HepG2 (cell line): ENCODE measurements at regions not wholly inside any gene's neighbourhood (a gene's known extent, or its start where the extent isn't known, plus 50 kb on each side); places are given as distances from the start of the nearest gene placed in this dataset.
A peak's percentile ranks its signal among the peaks of the same experiment; 100 is the strongest.

Experiments
- ATAC-seq: fragments of 200-7000 bp; cut with Tn5 transposase; 3 replicates; pipeline ENCODE4 v1.9.1; 2020; ENCODE audit warnings: mild to moderate bottlenecking, moderate library complexity
- BruUV-seq: library from RNA; stranded (reverse); fragments of 400-500 nt; replicated peaks from 2 replicates; lab custom pipeline; 2021; lab: Mats Ljungman, UMichigan
- CTCF ChIA-PET: fragments of 300-600 bp; formaldehyde crosslinking; extraction: SDS; loops from one replicate; lab custom pipeline; 2021; ENCODE audit warnings: low total read pairs, inconsistent platforms, low intra/inter-chr PET ratio; lab: Yijun Ruan, JAX
- POLR2A ChIA-PET: fragments of 350-600 bp; sonication (Branson Sonifier 250); formaldehyde crosslinking; loops from one replicate; lab custom pipeline; 2020; ENCODE audit warnings: antibody characterized with exemption, inconsistent platforms; lab: Yijun Ruan, JAX
- DNase-seq: peaks from one replicate; pipeline ENCODE4 v3.0.0-alpha.2; 2015; ENCODE audit warnings: low spot score
- FAIRE-seq: peaks from 3 replicates; lab custom pipeline; 2011; peaks lifted over from hg19 to GRCh38; lab: Jason Lieb, UNC
- H2AFZ ChIP-seq: one replicate; pipeline ENCODE4 v1.6.1; 2011; ENCODE audit warnings: low read length, inconsistent platforms
- H3K27ac ChIP-seq: fragments of 300-600 bp; 3 replicates; pipeline ENCODE4 v1.8.0; 2011; ENCODE audit warnings: mixed run types, mild to moderate bottlenecking, mixed read lengths, low read length, inconsistent platforms; ENCODE audit not compliant: insufficient read depth; ENCODE audit errors: extremely low read length
- H3K27me3 ChIP-seq, 2 experiments: fragments of 200-600 bp in 1 of 2; 2 replicates in 1 of 2; 3 replicates in 1 of 2; pipeline versions ENCODE4 v1.6.0 to v1.8.0; 2011; ENCODE audit warnings: low read length in 2 of 2, mild to moderate bottlenecking in 2 of 2, moderate library complexity in 2 of 2, inconsistent platforms in 1 of 2; ENCODE audit not compliant: insufficient read depth in 2 of 2, control insufficient read depth in 1 of 2
- H3K36me3 ChIP-seq, 2 experiments: fragments of 200-600 bp in 1 of 2; replicated peaks in 1 of 2; 2 replicates in 1 of 2; 3 replicates in 1 of 2; pipeline versions ENCODE4 v1.5.1 to v1.8.0; 2011; ENCODE audit warnings: low read length in 2 of 2, inconsistent platforms in 1 of 2; ENCODE audit not compliant: insufficient read depth in 2 of 2, control insufficient read depth in 1 of 2
- H3K4me1 ChIP-seq: 2 replicates; pipeline ENCODE4 v1.5.1; 2012; ENCODE audit warnings: low read length, inconsistent platforms; ENCODE audit not compliant: insufficient read depth
- H3K4me2 ChIP-seq: 2 replicates; pipeline ENCODE4 v1.6.0; 2011; ENCODE audit warnings: low read depth, low read length, inconsistent platforms
- H3K4me3 ChIP-seq, 3 experiments: fragments of 200-600 bp in 1 of 3; sonication (generic), shearing (Covaris generic) in 1 of 3; replicated peaks in 1 of 3; 2 replicates each; pipeline ENCODE4 v1.5.1; 2011 to 2016; ENCODE audit warnings: low read length in 3 of 3, inconsistent platforms in 2 of 3, low read depth in 2 of 3, mild to moderate bottlenecking in 2 of 3, control low read depth in 1 of 3, mixed read lengths in 1 of 3; ENCODE audit not compliant: insufficient read depth in 1 of 3
- H3K79me2 ChIP-seq: one replicate; pipeline ENCODE4 v1.6.1; 2011; ENCODE audit warnings: low read length, inconsistent platforms; ENCODE audit not compliant: insufficient read depth
- H3K9ac ChIP-seq: 2 replicates; pipeline ENCODE4 v1.6.0; 2011; ENCODE audit warnings: mild to moderate bottlenecking, low read depth, low read length, inconsistent platforms; ENCODE audit not compliant: insufficient read depth
- H3K9me3 ChIP-seq: 2 replicates; pipeline ENCODE4 v1.5.1; 2012; ENCODE audit warnings: mild to moderate bottlenecking, low read length
- H4K20me1 ChIP-seq: 2 replicates; pipeline ENCODE4 v1.6.0; 2011; ENCODE audit warnings: inconsistent platforms, mild to moderate bottlenecking, low read length, moderate library complexity; ENCODE audit not compliant: insufficient read depth
- ASH2L ChIP-seq: fragments of 300-600, 200-600 bp; sonication (generic); IDR thresholded peaks from 2 replicates; pipeline ENCODE4 v1.7.0; 2017; ENCODE audit warnings: low read depth, mild to moderate bottlenecking, moderate library complexity, mixed read lengths, low read length; ENCODE audit not compliant: insufficient read length
- BCL6 ChIP-seq: IDR thresholded peaks from 2 replicates; pipeline ENCODE4 v1.6.1; 2016; ENCODE audit warnings: missing genetic modification reagents, missing compliant biosample characterization
- DRAP1 ChIP-seq: IDR thresholded peaks from 2 replicates; pipeline ENCODE4 v1.6.1; 2016; ENCODE audit warnings: missing genetic modification reagents, missing compliant biosample characterization
- EP300 ChIP-seq, 3 experiments: sonication (generic) in 1 of 3; formaldehyde crosslinking in 1 of 3; IDR thresholded peaks; 2 replicates each; pipeline versions ENCODE4 v1.5.1 to v1.6.1; 2011 to 2020; ENCODE audit warnings: low read depth in 2 of 3, low read length in 2 of 3, borderline replicate concordance in 1 of 3, improper control_type of control experiment in 1 of 3, mild to moderate bottlenecking in 1 of 3, missing genetic modification reagents in 1 of 3, moderate library complexity in 1 of 3
- ESRRA ChIP-seq: sonication (generic); formaldehyde crosslinking; IDR thresholded peaks from 2 replicates; pipeline ENCODE4 v1.5.1; 2020; ENCODE audit warnings: mild to moderate bottlenecking, low read depth, missing genetic modification reagents
- GLI4 ChIP-seq: sonication (generic); formaldehyde crosslinking; IDR thresholded peaks from 2 replicates; pipeline ENCODE4 v1.5.1; 2020; ENCODE audit warnings: missing genetic modification reagents, mild to moderate bottlenecking, moderate library complexity, borderline replicate concordance
- HDAC2 ChIP-seq: sonication (generic); formaldehyde crosslinking; IDR thresholded peaks from 2 replicates; pipeline ENCODE4 v1.4.0; 2020; ENCODE audit warnings: missing genetic modification reagents
- HMG20A ChIP-seq: IDR thresholded peaks from 2 replicates; pipeline ENCODE4 v1.6.1; 2016; ENCODE audit warnings: borderline replicate concordance
- HMG20B ChIP-seq: conservative IDR thresholded peaks from 2 replicates; pipeline ENCODE4 v1.6.1; 2016; ENCODE audit warnings: missing genetic modification reagents, missing compliant biosample characterization
- MEF2D ChIP-seq: sonication (generic); formaldehyde crosslinking; IDR thresholded peaks from 2 replicates; pipeline ENCODE4 v1.5.1; 2020; ENCODE audit warnings: mild to moderate bottlenecking, missing genetic modification reagents
- MIXL1 ChIP-seq: IDR thresholded peaks from 2 replicates; pipeline ENCODE4 v1.6.1; 2016
- NR2F2 ChIP-seq: IDR thresholded peaks from 2 replicates; pipeline ENCODE4 v1.6.1; 2012; ENCODE audit warnings: low read depth, inconsistent platforms, borderline replicate concordance
- PHF21A ChIP-seq: sonication (generic); formaldehyde crosslinking; IDR thresholded peaks from 2 replicates; pipeline ENCODE4 v1.5.0; 2020; ENCODE audit warnings: mild to moderate bottlenecking, missing genetic modification reagents
- RXRB ChIP-seq: IDR thresholded peaks from 2 replicates; pipeline ENCODE4 v1.6.1; 2016; ENCODE audit warnings: borderline replicate concordance, missing genetic modification reagents, missing compliant biosample characterization
- SIX1 ChIP-seq: sonication (generic); formaldehyde crosslinking; IDR thresholded peaks from 2 replicates; pipeline ENCODE4 v1.4.0; 2020; ENCODE audit warnings: missing genetic modification reagents, borderline replicate concordance
- SOX13 ChIP-seq, 3 experiments: fragments of 450-650 bp in 1 of 3; sonication (generic) in 1 of 3; formaldehyde crosslinking in 1 of 3; IDR thresholded peaks in 2 of 3; conservative IDR thresholded peaks in 1 of 3; 2 replicates each; pipeline versions ENCODE4 v1.5.0 to v1.6.1; 2016 to 2020; ENCODE audit warnings: antibody characterized with exemption in 1 of 3, mild to moderate bottlenecking in 1 of 3, missing compliant biosample characterization in 1 of 3, missing genetic modification reagents in 1 of 3, moderate library complexity in 1 of 3
- SP140L ChIP-seq: sonication (generic); formaldehyde crosslinking; IDR thresholded peaks from 2 replicates; pipeline ENCODE4 v1.4.0; 2020; ENCODE audit warnings: missing genetic modification reagents, borderline replicate concordance
- TCF7L2 ChIP-seq: IDR thresholded peaks from 2 replicates; pipeline ENCODE4 v1.6.1; 2011; ENCODE audit warnings: mild to moderate bottlenecking, low read depth, low read length, moderate library complexity
- ZNF644 ChIP-seq: IDR thresholded peaks from 2 replicates; pipeline ENCODE4 v1.6.1; 2016; ENCODE audit warnings: low read depth
- ZNF652 ChIP-seq: IDR thresholded peaks from 2 replicates; pipeline ENCODE4 v1.6.1; 2016; ENCODE audit warnings: low read depth, borderline replicate concordance
- ZSCAN29 ChIP-seq: sonication (generic); formaldehyde crosslinking; conservative IDR thresholded peaks from 2 replicates; pipeline ENCODE4 v1.4.0; 2020; ENCODE audit warnings: mild to moderate bottlenecking, missing genetic modification reagents
- WGBS: methylation state at CpG from one replicate; pipeline ENCODE4 v1.1.6; 2017; ENCODE audit warnings: low lambda C conversion rate; 5-methylcytosine and 5-hydroxymethylcytosine counted together
- in situ Hi-C: cut with HindIII; loops from 2 replicates; pipeline ENCODE4 v1.10.0; 2017; ENCODE audit warnings: low pct_unique_long_range_greater_than_20kb; ENCODE audit not compliant: extremely low pct_ligation_motif_present
- intact Hi-C: fragments of 100-400 bp; cut with micrococcal nuclease; formaldehyde crosslinking; loops from one replicate; pipeline ENCODE4 v1.10.0; 2022; ENCODE audit not compliant: unreplicated experiment
- TF ChIP-seq, protein P1 (sequence below): sonication (generic); formaldehyde crosslinking; conservative IDR thresholded peaks from 2 replicates; pipeline ENCODE4 v1.8.0; 2022; ENCODE audit warnings: low read depth, missing genetic modification reagents

- no TSS peak for BruUV-seq
- 0% methylated on average over 4 of the region's 4 CpGs for WGBS
- DNase-seq = peak; percentile 97
- Histone ChIP-seq H3K27me3 (no peaks in the 10 kb centered on the region), H3K79me2 (no peaks in the 10 kb centered on the region), H2AFZ (no peak overlapping the region), H4K20me1 (no peaks in the 10 kb centered on the region), H3K9ac (peak overlapping the region; percentile 64), H3K4me2 (peak overlapping the region; percentile 36; the same call in 1 of the 2 replicates), H3K36me3 (no peaks in the 10 kb centered on the region; a peak in 1 of 5 replicates), H3K4me3 (no peak overlapping the region), H3K9me3 (peaks cover 5% of the 10 kb centered on the region; the same call in 1 of the 2 replicates), H3K4me1 (peaks cover 56% of the 10 kb centered on the region), H3K27ac (peak overlapping the region; percentile 97)
- ATAC-seq = peak; percentile 99
- ChIA-PET POLR2A (interaction anchor here (3.1 kb wide), 1 partner anchor 43 kb away, joined by 31 read pairs; no protein-coding TSS in a partner anchor), CTCF (no interaction called here)
- in situ Hi-C loops (no loop called here), intact Hi-C loops (loop anchor here (1.0 to 5.0 kb wide), 4 partner anchors 43 to 136 kb away; no protein-coding TSS in a partner anchor)
- FAIRE-seq = peak; percentile 97
- peak; percentile 70 for TF ChIP-seq SOX13 (IDR thresholded peaks at IDR 0.05)
- TF ChIP-seq SOX13 (CRISPR knock-in tag; conservative IDR thresholded peaks at IDR 0.05 in 1 of 2, IDR thresholded peaks at IDR 0.05 in 1 of 2) = peak in 1 of 2 experiments; percentile 89; a peak in 2 of 4 replicates
- 0 out of 2 replicates have a peak, but pooled peaks have one; percentile 41 for TF ChIP-seq HMG20B
- TF ChIP-seq ZNF652 (CRISPR knock-in tag) = peak; percentile 11; the same call in 1 of the 2 replicates
- peak; percentile 91 for TF ChIP-seq HMG20A (CRISPR knock-in tag)
- TF ChIP-seq BCL6 (CRISPR knock-in tag) = peak; percentile 90
- TF ChIP-seq ZSCAN29 = peak; percentile 61; the same call in 1 of the 2 replicates
- peak; percentile 92 for TF ChIP-seq ASH2L
- TF ChIP-seq GLI4 = no peak
- peak; percentile 94 for TF ChIP-seq TCF7L2
- TF ChIP-seq, protein P1, sequence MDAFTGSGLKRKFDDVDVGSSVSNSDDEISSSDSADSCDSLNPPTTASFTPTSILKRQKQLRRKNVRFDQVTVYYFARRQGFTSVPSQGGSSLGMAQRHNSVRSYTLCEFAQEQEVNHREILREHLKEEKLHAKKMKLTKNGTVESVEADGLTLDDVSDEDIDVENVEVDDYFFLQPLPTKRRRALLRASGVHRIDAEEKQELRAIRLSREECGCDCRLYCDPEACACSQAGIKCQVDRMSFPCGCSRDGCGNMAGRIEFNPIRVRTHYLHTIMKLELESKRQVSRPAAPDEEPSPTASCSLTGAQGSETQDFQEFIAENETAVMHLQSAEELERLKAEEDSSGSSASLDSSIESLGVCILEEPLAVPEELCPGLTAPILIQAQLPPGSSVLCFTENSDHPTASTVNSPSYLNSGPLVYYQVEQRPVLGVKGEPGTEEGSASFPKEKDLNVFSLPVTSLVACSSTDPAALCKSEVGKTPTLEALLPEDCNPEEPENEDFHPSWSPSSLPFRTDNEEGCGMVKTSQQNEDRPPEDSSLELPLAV (CRISPR knock-in tag) = no peak
- peak; percentile 50; the same call in 1 of the 2 replicates for TF ChIP-seq MEF2D (CRISPR knock-in tag)
- TF ChIP-seq ESRRA = no peak
- 0 out of 2 replicates have a peak, but pooled peaks have one; percentile 39 for TF ChIP-seq SP140L
- 0 out of 2 replicates have a peak, but pooled peaks have one; percentile 51 for TF ChIP-seq PHF21A
- peak; percentile 80 for TF ChIP-seq NR2F2
- peak; percentile 91 to 100; a peak in 3 of 4 replicates for TF ChIP-seq EP300 (IDR thresholded peaks at IDR 0.05; ENCODE audit: low read depth in 2 of 2, low read length in 2 of 2)
- peak; percentile 99 for TF ChIP-seq EP300 (CRISPR knock-in tag; IDR thresholded peaks at IDR 0.05; ENCODE audit: borderline replicate concordance)
- peak; percentile 81 for TF ChIP-seq RXRB
- peak; percentile 82 for TF ChIP-seq HDAC2 (CRISPR knock-in tag)
- peak; percentile 46; the same call in 1 of the 2 replicates for TF ChIP-seq DRAP1 (CRISPR knock-in tag)
- 0 out of 2 replicates have a peak, but pooled peaks have one; percentile 31 for TF ChIP-seq ZNF644
- peak; percentile 88 for TF ChIP-seq MIXL1
- TF ChIP-seq SIX1 (CRISPR knock-in tag) = peak; percentile 52; the same call in 1 of the 2 replicates
These were observed 186.2 kb upstream of the CPXCR1 start for GRCh38 chrX:88560673-88561330.
